ENCODE measurements at regions not wholly inside any gene's neighbourhood (a gene's known extent, or its start where the extent isn't known, plus 50 kb on each side); places are given as distances from the start of the nearest gene placed in this dataset.
A peak's percentile ranks its signal among the peaks of the same experiment; 100 is the strongest.

- WGBS = no CpG with 5 or more reads among the region's 1 CpG
- DNase-seq = no peak
- no peaks in the 10 kb centered on the region for H3K79me1 ChIP-seq (replicated peaks; ENCODE audit: low read length, poor library complexity, severe bottlenecking)
- H2BK15ac ChIP-seq (ENCODE audit: low read depth, poor library complexity, severe bottlenecking) = no peak overlapping the region
- H4K8ac ChIP-seq (ENCODE audit: low read length) = no peak overlapping the region
- no peak overlapping the region for H3K23ac ChIP-seq (ENCODE audit: low read length in 2 of 2)
- no peak overlapping the region for H4K91ac ChIP-seq (ENCODE audit: low read length)
- H3K14ac ChIP-seq (ENCODE audit: low read length in 2 of 2) = no peak overlapping the region
- H3K27me3 ChIP-seq (ENCODE audit: control insufficient read depth in 1 of 2, insufficient read depth in 1 of 2, low read length in 2 of 2) = no peaks in the 10 kb centered on the region
- no peak overlapping the region for H3K4me3 ChIP-seq (ENCODE audit: insufficient read depth in 1 of 2, low read depth in 1 of 2, low read length in 2 of 2)
- no peak overlapping the region for H2AK5ac ChIP-seq (ENCODE audit: low read length, severe bottlenecking)
- H3K4ac ChIP-seq (ENCODE audit: low read depth in 1 of 2, low read length in 2 of 2) = no peak overlapping the region
- no peak overlapping the region for H3K27ac ChIP-seq (ENCODE audit: low read length, poor library complexity, severe bottlenecking)
- H3K36me3 ChIP-seq (ENCODE audit: control insufficient read depth in 1 of 2, insufficient read depth in 2 of 2, low read depth in 1 of 2, low read length in 2 of 2) = no peaks in the 10 kb centered on the region
- no peak overlapping the region for H2BK5ac ChIP-seq (ENCODE audit: low read depth, low read length, poor library complexity, severe bottlenecking)
- H3K18ac ChIP-seq (ENCODE audit: low read depth in 1 of 2, low read length in 2 of 2) = no peak overlapping the region
- no peak overlapping the region for H2BK12ac ChIP-seq (ENCODE audit: low read length in 2 of 2)
- no peak overlapping the region for H3K4me2 ChIP-seq (ENCODE audit: low read length, poor library complexity, severe bottlenecking)
- H2AFZ ChIP-seq (ENCODE audit: low read depth, low read length) = no peak overlapping the region
- H3K9me3 ChIP-seq (ENCODE audit: control insufficient read depth, low read length) = no peaks in the 10 kb centered on the region
- no peaks in the 10 kb centered on the region for H3K4me1 ChIP-seq (ENCODE audit: control insufficient read depth, insufficient read depth, low read depth, low read length)
- H2BK120ac ChIP-seq (ENCODE audit: low read depth, low read length) = no peak overlapping the region
- H3K9ac ChIP-seq (ENCODE audit: low read length) = no peak overlapping the region
These were observed 251.1 kb downstream of the INHBA start for GRCh38 chr7:41451826-41452225.

- no peak overlapping the region for H3K18ac ChIP-seq (ENCODE audit: low read depth in 1 of 2, low read length in 2 of 2)
- H3K23ac ChIP-seq (ENCODE audit: low read length in 2 of 2) = no peak overlapping the region
- DNase-seq = no peak
- no peak overlapping the region for H2BK15ac ChIP-seq (ENCODE audit: low read depth, poor library complexity, severe bottlenecking)
- no peak overlapping the region for H2BK12ac ChIP-seq (ENCODE audit: low read length in 2 of 2)
- H3K9ac ChIP-seq (ENCODE audit: low read length) = no peak overlapping the region
- H3K14ac ChIP-seq (ENCODE audit: low read length in 2 of 2) = no peak overlapping the region
- no peak overlapping the region for H4K8ac ChIP-seq (ENCODE audit: low read length)
- H3K27me3 ChIP-seq (ENCODE audit: control insufficient read depth in 1 of 2, insufficient read depth in 1 of 2, low read length in 2 of 2) = no peaks in the 10 kb centered on the region
- no peaks in the 10 kb centered on the region for H3K4me1 ChIP-seq (ENCODE audit: control insufficient read depth, insufficient read depth, low read depth, low read length)
- H4K91ac ChIP-seq (ENCODE audit: low read length) = no peak overlapping the region
- WGBS = 95% methylated on average over 3 of the region's 5 CpGs
- H3K79me1 ChIP-seq (replicated peaks; ENCODE audit: low read length, poor library complexity, severe bottlenecking) = no peaks in the 10 kb centered on the region
- H3K4me2 ChIP-seq (ENCODE audit: low read length, poor library complexity, severe bottlenecking) = no peak overlapping the region
- no peaks in the 10 kb centered on the region for H3K9me3 ChIP-seq (ENCODE audit: control insufficient read depth, low read length)
- H3K27ac ChIP-seq (ENCODE audit: low read length, poor library complexity, severe bottlenecking) = no peak overlapping the region
- no peaks in the 10 kb centered on the region for H3K36me3 ChIP-seq (ENCODE audit: control insufficient read depth in 1 of 2, insufficient read depth in 2 of 2, low read depth in 1 of 2, low read length in 2 of 2)
- H2BK5ac ChIP-seq (ENCODE audit: low read depth, low read length, poor library complexity, severe bottlenecking) = no peak overlapping the region
- no peak overlapping the region for H2AFZ ChIP-seq (ENCODE audit: low read depth, low read length)
- H2BK120ac ChIP-seq (ENCODE audit: low read depth, low read length) = no peak overlapping the region
- no peak overlapping the region for H3K4ac ChIP-seq (ENCODE audit: low read depth in 1 of 2, low read length in 2 of 2)
- no peak overlapping the region for H3K4me3 ChIP-seq (ENCODE audit: insufficient read depth in 1 of 2, low read depth in 1 of 2, low read length in 2 of 2)
- no peak overlapping the region for H2AK5ac ChIP-seq (ENCODE audit: low read length, severe bottlenecking)
These were observed 253.2 kb downstream of the INHBA start for GRCh38 chr7:41449694-41450093.

GRCh38 chr7:41449286-41449685 is 253.6 kb downstream of the INHBA start:
- Histone ChIP-seq H2BK120ac (ENCODE audit: low read depth, low read length) (no peak overlapping the region), H2AFZ (ENCODE audit: low read depth, low read length) (no peak overlapping the region), H3K4me2 (ENCODE audit: low read length, poor library complexity, severe bottlenecking) (no peak overlapping the region), H2BK12ac (ENCODE audit: low read length in 2 of 2) (no peak overlapping the region), H3K9ac (ENCODE audit: low read length) (no peak overlapping the region), H3K4ac (ENCODE audit: low read depth in 1 of 2, low read length in 2 of 2) (no peak overlapping the region), H3K79me1 (replicated peaks; ENCODE audit: low read length, poor library complexity, severe bottlenecking) (no peaks in the 10 kb centered on the region), H3K18ac (ENCODE audit: low read depth in 1 of 2, low read length in 2 of 2) (no peak overlapping the region), H2AK5ac (ENCODE audit: low read length, severe bottlenecking) (no peak overlapping the region), H2BK15ac (ENCODE audit: low read depth, poor library complexity, severe bottlenecking) (no peak overlapping the region), H3K27me3 (ENCODE audit: control insufficient read depth in 1 of 2, insufficient read depth in 1 of 2, low read length in 2 of 2) (no peaks in the 10 kb centered on the region), H4K8ac (ENCODE audit: low read length) (no peak overlapping the region), H3K36me3 (ENCODE audit: control insufficient read depth in 1 of 2, insufficient read depth in 2 of 2, low read depth in 1 of 2, low read length in 2 of 2) (no peaks in the 10 kb centered on the region), H3K23ac (ENCODE audit: low read length in 2 of 2) (no peak overlapping the region), H3K4me1 (ENCODE audit: control insufficient read depth, insufficient read depth, low read depth, low read length) (no peaks in the 10 kb centered on the region), H4K91ac (ENCODE audit: low read length) (no peak overlapping the region), H3K27ac (ENCODE audit: low read length, poor library complexity, severe bottlenecking) (no peak overlapping the region), H2BK5ac (ENCODE audit: low read depth, low read length, poor library complexity, severe bottlenecking) (no peak overlapping the region), H3K4me3 (ENCODE audit: insufficient read depth in 1 of 2, low read depth in 1 of 2, low read length in 2 of 2) (no peak overlapping the region), H3K14ac (ENCODE audit: low read length in 2 of 2) (no peak overlapping the region), H3K9me3 (ENCODE audit: control insufficient read depth, low read length) (no peaks in the 10 kb centered on the region)
- no peak for DNase-seq
- WGBS = 83% methylated on average over 3 of the region's 3 CpGs

GRCh38 chr7:41448104-41448503 is 254.8 kb downstream of the INHBA start:
- Histone ChIP-seq H3K14ac (ENCODE audit: low read length in 2 of 2) (no peak overlapping the region), H3K18ac (ENCODE audit: low read depth in 1 of 2, low read length in 2 of 2) (no peak overlapping the region), H3K27ac (ENCODE audit: low read length, poor library complexity, severe bottlenecking) (no peak overlapping the region), H2BK120ac (ENCODE audit: low read depth, low read length) (no peak overlapping the region), H3K4me3 (ENCODE audit: insufficient read depth in 1 of 2, low read depth in 1 of 2, low read length in 2 of 2) (no peak overlapping the region), H3K4me1 (ENCODE audit: control insufficient read depth, insufficient read depth, low read depth, low read length) (no peaks in the 10 kb centered on the region), H3K9me3 (ENCODE audit: control insufficient read depth, low read length) (no peaks in the 10 kb centered on the region), H4K8ac (ENCODE audit: low read length) (no peak overlapping the region), H2BK15ac (ENCODE audit: low read depth, poor library complexity, severe bottlenecking) (no peak overlapping the region), H4K91ac (ENCODE audit: low read length) (no peak overlapping the region), H2BK12ac (ENCODE audit: low read length in 2 of 2) (no peak overlapping the region), H3K9ac (ENCODE audit: low read length) (peak overlapping the region; percentile 44), H2AFZ (ENCODE audit: low read depth, low read length) (no peak overlapping the region), H2BK5ac (ENCODE audit: low read depth, low read length, poor library complexity, severe bottlenecking) (no peak overlapping the region), H3K23ac (ENCODE audit: low read length in 2 of 2) (no peak overlapping the region), H3K36me3 (ENCODE audit: control insufficient read depth in 1 of 2, insufficient read depth in 2 of 2, low read depth in 1 of 2, low read length in 2 of 2) (no peaks in the 10 kb centered on the region), H2AK5ac (ENCODE audit: low read length, severe bottlenecking) (no peak overlapping the region), H3K4me2 (ENCODE audit: low read length, poor library complexity, severe bottlenecking) (no peak overlapping the region), H3K4ac (ENCODE audit: low read depth in 1 of 2, low read length in 2 of 2) (no peak overlapping the region), H3K27me3 (ENCODE audit: control insufficient read depth in 1 of 2, insufficient read depth in 1 of 2, low read length in 2 of 2) (no peaks in the 10 kb centered on the region), H3K79me1 (replicated peaks; ENCODE audit: low read length, poor library complexity, severe bottlenecking) (no peaks in the 10 kb centered on the region)
- DNase-seq = peak; percentile 22

All from mesenchymal stem cell (in vitro differentiated cells and primary cell).